K562 (cell line): ENCODE measurements at regions not wholly inside any gene's neighbourhood (a gene's known extent, or its start where the extent isn't known, plus 50 kb on each side); places are given as distances from the start of the nearest gene placed in this dataset.

Experiments
- ATAC-seq: fragments of 200-7000 bp; cut with Tn5 transposase; 3 replicates; pipeline ENCODE4 v1.9.1; 2020; ENCODE audit warnings: moderate library complexity
- BruUV-seq: library from RNA; stranded (reverse); fragments of 400-500 nt; replicated peaks from 2 replicates; lab custom pipeline; 2021; lab: Mats Ljungman, UMichigan
- CTCF ChIA-PET: fragments of 300-600 bp; formaldehyde crosslinking; extraction: SDS; loops from one replicate; lab custom pipeline; 2021; ENCODE audit warnings: low intra/inter-chr PET ratio; lab: Yijun Ruan, JAX
- POLR2A ChIA-PET: fragments of 300-600, 350-650 bp; sonication (Branson Sonifier 250); formaldehyde crosslinking; extraction: SDS; loops from one replicate; lab custom pipeline; 2021; ENCODE audit warnings: antibody characterized with exemption, inconsistent platforms; lab: Yijun Ruan, JAX
- DNase-seq, 4 experiments: peaks; one replicate each; pipeline versions ENCODE4 v3.0.0 to v3.0.0-alpha.2; 2011 to 2018; ENCODE audit warnings: low spot score in 3 of 4, mixed read lengths in 3 of 4; ENCODE audit errors: extremely low read depth in 1 of 4
- FAIRE-seq: peaks from 2 replicates; lab custom pipeline; 2011; peaks lifted over from hg19 to GRCh38; lab: Jason Lieb, UNC
- H2AFZ ChIP-seq: 2 replicates; pipeline ENCODE4 v1.6.0; 2011; ENCODE audit warnings: low read depth, low read length, control low read depth, inconsistent platforms
- H3K27ac ChIP-seq: fragments of 200-600 bp; 3 replicates; pipeline ENCODE4 v1.8.0; 2011; ENCODE audit warnings: low read depth, mild to moderate bottlenecking, control low read depth, inconsistent platforms, low read length, moderate library complexity, mixed read lengths; ENCODE audit errors: extremely low read depth
- H3K27me3 ChIP-seq, 2 experiments: fragments of 300-600 bp in 1 of 2; 2 replicates in 1 of 2; 3 replicates in 1 of 2; pipeline versions ENCODE4 v1.6.0 to v1.8.0; 2011; ENCODE audit warnings: inconsistent platforms in 2 of 2, low read length in 2 of 2, mild to moderate bottlenecking in 1 of 2, mixed read lengths in 1 of 2, moderate library complexity in 1 of 2; ENCODE audit not compliant: control insufficient read depth in 2 of 2, insufficient read depth in 2 of 2
- H3K36me3 ChIP-seq: fragments of 300-600 bp; 3 replicates; pipeline ENCODE4 v1.8.0; 2011; ENCODE audit warnings: mild to moderate bottlenecking, low read length, inconsistent platforms; ENCODE audit not compliant: control insufficient read depth, insufficient read depth
- H3K4me1 ChIP-seq, 2 experiments: fragments of 200-600 bp in 1 of 2; replicated peaks in 1 of 2; 2 replicates in 1 of 2; 3 replicates in 1 of 2; pipeline versions ENCODE4 v1.5.1 to v1.8.0; 2011; ENCODE audit warnings: inconsistent platforms in 2 of 2, low read length in 2 of 2, mild to moderate bottlenecking in 1 of 2, mixed read lengths in 1 of 2, moderate library complexity in 1 of 2; ENCODE audit not compliant: control insufficient read depth in 2 of 2, insufficient read depth in 2 of 2
- H3K4me2 ChIP-seq: 2 replicates; pipeline ENCODE4 v1.6.1; 2011; ENCODE audit warnings: low read length, control low read depth, inconsistent platforms, mixed read lengths; ENCODE audit not compliant: insufficient read depth
- H3K4me3 ChIP-seq: fragments of 200-600 bp; sonication (generic), shearing (Covaris generic); 2 replicates; pipeline ENCODE4 v1.5.1; 2016; ENCODE audit warnings: control low read depth, inconsistent platforms
- H3K79me2 ChIP-seq: fragments of 200-600 bp; 3 replicates; pipeline ENCODE4 v1.8.0; 2011; ENCODE audit warnings: low read length, inconsistent platforms; ENCODE audit not compliant: control insufficient read depth, insufficient read depth
- H3K9ac ChIP-seq, 2 experiments: 2 replicates each; pipeline versions ENCODE4 v1.6.0 to v1.6.1; 2011; ENCODE audit warnings: low read depth in 2 of 2, low read length in 2 of 2, control low read depth in 1 of 2, inconsistent platforms in 1 of 2, mild to moderate bottlenecking in 1 of 2, mixed read lengths in 1 of 2; ENCODE audit not compliant: insufficient read depth in 1 of 2
- H3K9me1 ChIP-seq: one replicate; pipeline ENCODE4 v1.6.0; 2011; ENCODE audit warnings: inconsistent platforms, mild to moderate bottlenecking, low read length, moderate library complexity; ENCODE audit not compliant: control insufficient read depth, insufficient read depth
- H3K9me3 ChIP-seq: replicated peaks from 2 replicates; pipeline ENCODE4 v1.5.1; 2011; ENCODE audit warnings: low read depth, low read length, inconsistent platforms; ENCODE audit not compliant: control insufficient read depth, insufficient read depth
- H4K20me1 ChIP-seq: replicated peaks from 2 replicates; pipeline ENCODE4 v1.6.1; 2011; ENCODE audit warnings: low read length, inconsistent platforms, mixed read lengths; ENCODE audit not compliant: control insufficient read depth, insufficient read depth
- CBFA2T2 ChIP-seq: fragments of 450-650 bp; conservative IDR thresholded peaks from 2 replicates; pipeline ENCODE4 v1.6.1; 2017; ENCODE audit warnings: mild to moderate bottlenecking
- FOXP1 ChIP-seq: sonication (generic); formaldehyde crosslinking; IDR thresholded peaks from 2 replicates; pipeline ENCODE4 v1.8.0; 2022; ENCODE audit warnings: mild to moderate bottlenecking, missing genetic modification reagents
- HMBOX1 ChIP-seq: sonication (generic); IDR thresholded peaks from 2 replicates; pipeline ENCODE4 v1.6.1; 2016
- JUN ChIP-seq, 2 experiments: sonication (generic) in 1 of 2; formaldehyde crosslinking in 1 of 2; IDR thresholded peaks; 2 replicates each; pipeline versions ENCODE4 v1.6.1 to v1.8.0; 2012 to 2022; ENCODE audit warnings: borderline replicate concordance in 2 of 2, mild to moderate bottlenecking in 2 of 2, improper control_type of control experiment in 1 of 2, low read depth in 1 of 2, low read length in 1 of 2, missing genetic modification reagents in 1 of 2
- PHF21A ChIP-seq: fragments of 450-650 bp; IDR thresholded peaks from 2 replicates; pipeline ENCODE4 v1.6.1; 2017; ENCODE audit warnings: low read depth, borderline replicate concordance
- PHF8 ChIP-seq: fragments of 200-600 bp; sonication (generic); IDR thresholded peaks from 2 replicates; pipeline ENCODE4 v1.6.1; 2012; ENCODE audit warnings: mixed run types, mild to moderate bottlenecking, inconsistent platforms, low read length, moderate library complexity, borderline replicate concordance
- RB1 ChIP-seq: fragments of 450-650 bp; IDR thresholded peaks from 2 replicates; pipeline ENCODE4 v1.6.1; 2017; ENCODE audit warnings: low read depth, mild to moderate bottlenecking
- TCF3 ChIP-seq: sonication (generic); formaldehyde crosslinking; IDR thresholded peaks from 2 replicates; pipeline ENCODE4 v1.4.0; 2020; ENCODE audit warnings: mild to moderate bottlenecking, missing genetic modification reagents
- TEAD4 ChIP-seq, 2 experiments: sonication (generic) in 1 of 2; formaldehyde crosslinking in 1 of 2; IDR thresholded peaks; 2 replicates each; pipeline versions ENCODE4 v1.6.1 to v1.8.0; 2012 to 2022; ENCODE audit warnings: borderline replicate concordance in 1 of 2, inconsistent platforms in 1 of 2, low read length in 1 of 2, mild to moderate bottlenecking in 1 of 2, missing genetic modification reagents in 1 of 2
- TFAM ChIP-seq: fragments of 250-450 bp; sonication (Bioruptor Pico); conservative IDR thresholded peaks from 2 replicates; pipeline ENCODE4 v1.5.0; 2021; ENCODE audit warnings: mild to moderate bottlenecking, moderate library complexity
- ZNF133 ChIP-seq: fragments of 250-450 bp; sonication (Bioruptor Pico); IDR thresholded peaks from 2 replicates; pipeline ENCODE4 v1.4.0; 2020; ENCODE audit warnings: mild to moderate bottlenecking
- ZNF184 ChIP-seq: sonication (generic); formaldehyde crosslinking; IDR thresholded peaks from 2 replicates; pipeline ENCODE4 v1.5.0; 2020; ENCODE audit warnings: missing genetic modification reagents
- ZNF217 ChIP-seq: sonication (generic); formaldehyde crosslinking; IDR thresholded peaks from 2 replicates; pipeline ENCODE4 v1.8.0; 2022; ENCODE audit warnings: mild to moderate bottlenecking, missing genetic modification reagents
- ZNF609 ChIP-seq: sonication (generic); formaldehyde crosslinking; IDR thresholded peaks from 2 replicates; pipeline ENCODE4 v1.8.1; 2023; ENCODE audit warnings: missing genetic modification reagents, mild to moderate bottlenecking, borderline replicate concordance
- WGBS: fragments of 100-300 bp; shearing (Covaris generic); methylation state at CpG from one replicate; pipeline ENCODE4 v1.1.6; 2016; ENCODE audit warnings: low coverage, mixed read lengths; ENCODE audit not compliant: insufficient coverage; ENCODE audit errors: missing lambda C conversion rate; 5-methylcytosine and 5-hydroxymethylcytosine counted together
- in situ Hi-C: fragments of 300-500 bp; cut with MboI; formaldehyde crosslinking; loops from 4 replicates; pipeline ENCODE4 v1.15.0; 2018; ENCODE audit warnings: inconsistent platforms, mixed read lengths
- intact Hi-C: fragments of 100-400 bp; cut with micrococcal nuclease; formaldehyde crosslinking; loops from 2 replicates; pipeline ENCODE4 v1.14.2; 2022

- TF ChIP-seq FOXP1 (CRISPR knock-in tag): no peak
- no peak for TF ChIP-seq PHF8
Measured at GRCh38 chr9:88746743-88747398, 211.9 kb downstream of the NXNL2 start (continued).

GRCh38 chr9:88747768-88748167 lies 212.8 kb downstream of the NXNL2 start:
- CTCF ChIA-PET: no interaction called here
- Histone ChIP-seq H3K36me3 (no peaks in the 10 kb centered on the region), H3K4me1 (peaks cover 13 to 17% of the 10 kb centered on the region in 2 experiments; a peak in 4 of 5 replicates), H4K20me1 (no peaks in the 10 kb centered on the region), H3K4me2 (0 out of 2 replicates have a peak overlapping the region, but pooled peaks have one; percentile 50), H3K27me3 (no peaks in the 10 kb centered on the region; a peak in 1 of 5 replicates), H3K79me2 (no peaks in the 10 kb centered on the region), H3K4me3 (no peak overlapping the region), H2AFZ (no peak overlapping the region), H3K9me3 (no peaks in the 10 kb centered on the region), H3K9me1 (no peaks in the 10 kb centered on the region), H3K27ac (peak overlapping the region; percentile 9; the same call in 1 of the 3 replicates), H3K9ac (no peak overlapping the region)
- intact Hi-C loops (no loop called here), in situ Hi-C loops (no loop called here)
- DNase-seq (peak; percentile 73 to 87 (median 78)), ATAC-seq (peak; percentile 100), FAIRE-seq (peak; percentile 98)
- POLR2A ChIA-PET: no interaction called here
- WGBS: 3% methylated on average over 5 of the region's 5 CpGs
- no TSS peak for BruUV-seq
- peak; percentile 89 for TF ChIP-seq JUN (IDR thresholded peaks at IDR 0.05; ENCODE audit: borderline replicate concordance, low read depth, low read length)
- no peak for TF ChIP-seq JUN (CRISPR knock-in tag; IDR thresholded peaks at IDR 0.05; ENCODE audit: borderline replicate concordance)
- TF ChIP-seq ZNF184 (CRISPR knock-in tag): no peak
- no peak for TF ChIP-seq PHF21A
- TF ChIP-seq ZNF217 (CRISPR knock-in tag): no peak
- no peak for TF ChIP-seq ZNF133 (CRISPR knock-in tag)
- TF ChIP-seq TFAM: no peak
- peak; percentile 94 for TF ChIP-seq TEAD4 (IDR thresholded peaks at IDR 0.05; ENCODE audit: low read length)
- no peak for TF ChIP-seq TEAD4 (CRISPR knock-in tag; IDR thresholded peaks at IDR 0.05; ENCODE audit: borderline replicate concordance)
- TF ChIP-seq HMBOX1: peak; percentile 75; the same call in 1 of the 2 replicates
- TF ChIP-seq CBFA2T2: peak; percentile 94
- TF ChIP-seq ZNF609 (CRISPR knock-in tag): no peak
- TF ChIP-seq TCF3: peak; percentile 89
- 0 out of 2 replicates have a peak, but pooled peaks have one; percentile 41 for TF ChIP-seq RB1
